ENCODE measurements at regions not wholly inside any gene's neighbourhood (a gene's known extent, or its start where the extent isn't known, plus 50 kb on each side); places are given as distances from the start of the nearest gene placed in this dataset.

DNA sequence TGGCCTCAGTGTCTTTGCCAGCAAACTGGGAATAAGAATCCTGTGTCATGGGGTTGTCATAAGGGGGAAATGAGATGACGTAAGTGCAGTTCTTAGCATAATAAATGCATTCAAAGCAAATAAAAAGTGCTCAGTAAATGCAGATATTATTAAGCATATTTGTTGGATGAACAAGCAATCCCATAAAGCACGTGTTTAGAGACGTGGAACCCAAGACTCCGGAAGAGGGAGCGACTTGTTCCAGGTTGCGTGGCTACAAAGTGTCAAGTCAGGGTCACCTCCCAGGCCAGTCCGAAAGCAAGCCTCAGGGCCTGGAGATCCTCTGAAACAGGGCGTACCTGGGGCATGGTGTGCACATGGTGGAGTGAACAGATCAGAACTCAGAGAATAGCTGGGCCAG lies 58.0 kb upstream of the LAPTM5 start:
- H3K4me2 ChIP-seq (ENCODE audit: control insufficient read depth, insufficient read depth) = no peak overlapping the region
- TF ChIP-seq ZSCAN29 (IDR thresholded peaks at IDR 0.05) (no peak), BCL11A (IDR thresholded peaks at IDR 0.05; ENCODE audit: low read depth, low read length) (no peak), ZNF217 (IDR thresholded peaks at IDR 0.05) (no peak)
- BruUV-seq (replicated peaks) = no TSS peak
- no peaks in the 10 kb centered on the region for H3K36me3 ChIP-seq (ENCODE audit: control insufficient read depth in 2 of 2, insufficient read depth in 2 of 2, low read length in 1 of 2)
- H2AFZ ChIP-seq (ENCODE audit: control insufficient read depth, low read depth, low read length) = no peak overlapping the region
- DNase-seq (ENCODE audit: low read depth, low spot score) (no peak), ATAC-seq (no peak), FAIRE-seq (no peak)
- ChIA-PET RAD21 (ENCODE audit: unreplicated experiment) (interaction anchor here (1.1 kb wide), 1 partner anchor 96 kb away, joined by 4 read pairs; no protein-coding TSS in a partner anchor), SMC1A (ENCODE audit: uncharacterized antibody, unreplicated experiment) (interaction anchor here (1.5 to 1.9 kb wide), 2 partner anchors 11 to 14 kb away, joined by 5 to 6 read pairs; no protein-coding TSS in a partner anchor), CTCF (interaction anchor here (2.0 kb wide), 1 partner anchor 14 kb away, joined by 8 read pairs; no protein-coding TSS in a partner anchor), POLR2A (no interaction called here)
- peaks cover 13 to 17% of the 10 kb centered on the region in 2 experiments for H3K27me3 ChIP-seq (replicated peaks in 1 of 2; ENCODE audit: control insufficient read depth in 2 of 2, insufficient read depth in 2 of 2, low read length in 1 of 2)
- no peak overlapping the region for H3K4me3 ChIP-seq
- no peak overlapping the region for H3K27ac ChIP-seq (ENCODE audit: control insufficient read depth, insufficient read depth)
- no peaks in the 10 kb centered on the region for H4K20me1 ChIP-seq (ENCODE audit: control insufficient read depth, insufficient read depth)
- no peak overlapping the region for H3K9ac ChIP-seq (ENCODE audit: control insufficient read depth, insufficient read depth, low read length)
- no peaks in the 10 kb centered on the region for H3K79me2 ChIP-seq (ENCODE audit: control insufficient read depth, insufficient read depth, low read length)
- intact Hi-C loops (cut with micrococcal nuclease; ENCODE audit: unreplicated experiment) = no loop called here
- no peaks in the 10 kb centered on the region for H3K9me3 ChIP-seq (replicated peaks; ENCODE audit: control insufficient read depth, insufficient read depth, low read length)
- H3K4me1 ChIP-seq (ENCODE audit: control insufficient read depth, insufficient read depth, low read length) = no peaks in the 10 kb centered on the region
- in situ Hi-C loops (cut with MboI) = no loop called here
- 48% methylated on average over 8 of the region's 8 CpGs for WGBS (ENCODE audit: insufficient coverage, insufficient replicate concordance, low lambda C conversion rate, missing lambda C conversion rate)

DNA sequence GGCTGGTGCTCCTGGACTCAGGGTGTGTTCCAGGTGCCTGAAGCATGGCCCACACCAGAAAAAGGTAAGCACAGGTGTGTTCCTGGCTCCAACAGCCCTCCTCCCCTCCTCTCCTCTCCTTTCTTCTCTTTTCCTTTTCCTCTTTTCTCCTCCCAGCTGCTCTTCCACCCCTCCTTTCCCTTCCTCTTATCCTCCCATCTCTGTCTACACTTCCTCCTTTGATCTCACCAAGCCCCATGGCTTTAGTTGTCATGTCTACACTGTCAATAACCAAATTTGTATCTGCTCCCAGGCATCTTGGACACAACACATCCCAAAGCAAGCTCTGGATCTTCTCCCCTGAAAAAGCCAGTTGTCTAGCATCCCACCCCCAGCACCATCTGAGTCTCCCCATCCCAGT lies 56.7 kb upstream of the LAPTM5 start:
- ATAC-seq (no peak), DNase-seq (ENCODE audit: low read depth, low spot score) (no peak), FAIRE-seq (no peak)
- CTCF ChIA-PET = interaction anchor here (0.6 to 2.6 kb wide), 4 partner anchors 13 to 115 kb away, joined by 3 to 7 read pairs (median 4); no protein-coding TSS in a partner anchor
- no peak overlapping the region for H2AFZ ChIP-seq (ENCODE audit: control insufficient read depth, low read depth, low read length)
- SMC1A ChIA-PET (ENCODE audit: uncharacterized antibody, unreplicated experiment) = interaction anchor here (0.7 to 1.2 kb wide), 2 partner anchors 12 to 119 kb away, joined by 3 read pairs; no protein-coding TSS in a partner anchor
- no peak overlapping the region for H3K4me2 ChIP-seq (ENCODE audit: control insufficient read depth, insufficient read depth)
- BruUV-seq (replicated peaks) = no TSS peak
- POLR2A ChIA-PET = no interaction called here
- no peak overlapping the region for H3K27ac ChIP-seq (ENCODE audit: control insufficient read depth, insufficient read depth)
- in situ Hi-C loops (cut with MboI) (no loop called here), intact Hi-C loops (cut with micrococcal nuclease; ENCODE audit: unreplicated experiment) (no loop called here)
- no peaks in the 10 kb centered on the region for H3K36me3 ChIP-seq (ENCODE audit: control insufficient read depth in 2 of 2, insufficient read depth in 2 of 2, low read length in 1 of 2)
- no peaks in the 10 kb centered on the region for H3K79me2 ChIP-seq (ENCODE audit: control insufficient read depth, insufficient read depth, low read length)
- H3K27me3 ChIP-seq (replicated peaks in 1 of 2; ENCODE audit: control insufficient read depth in 2 of 2, insufficient read depth in 2 of 2, low read length in 1 of 2) = peaks cover 20 to 22% of the 10 kb centered on the region in 2 experiments
- H3K9me3 ChIP-seq (replicated peaks; ENCODE audit: control insufficient read depth, insufficient read depth, low read length) = no peaks in the 10 kb centered on the region
- no peaks in the 10 kb centered on the region for H3K4me1 ChIP-seq (ENCODE audit: control insufficient read depth, insufficient read depth, low read length)
- no peaks in the 10 kb centered on the region for H4K20me1 ChIP-seq (ENCODE audit: control insufficient read depth, insufficient read depth)
- H3K9ac ChIP-seq (ENCODE audit: control insufficient read depth, insufficient read depth, low read length) = no peak overlapping the region
- RAD21 ChIA-PET (ENCODE audit: unreplicated experiment) = interaction anchor here (0.8 to 1.1 kb wide), 2 partner anchors 97 to 977 kb away, joined by 4 read pairs; no protein-coding TSS in a partner anchor
- no peak overlapping the region for H3K4me3 ChIP-seq
- no peak for TF ChIP-seq CHD4 (IDR thresholded peaks at IDR 0.05)
- no peak for TF ChIP-seq TAF1 (IDR thresholded peaks at IDR 0.05; ENCODE audit: borderline replicate concordance, low read depth, low read length)
- TF ChIP-seq YBX1 (IDR thresholded peaks at IDR 0.05) = no peak
- no peak for TF ChIP-seq NR2C1 (IDR thresholded peaks at IDR 0.05)
- TF ChIP-seq, protein P1, sequence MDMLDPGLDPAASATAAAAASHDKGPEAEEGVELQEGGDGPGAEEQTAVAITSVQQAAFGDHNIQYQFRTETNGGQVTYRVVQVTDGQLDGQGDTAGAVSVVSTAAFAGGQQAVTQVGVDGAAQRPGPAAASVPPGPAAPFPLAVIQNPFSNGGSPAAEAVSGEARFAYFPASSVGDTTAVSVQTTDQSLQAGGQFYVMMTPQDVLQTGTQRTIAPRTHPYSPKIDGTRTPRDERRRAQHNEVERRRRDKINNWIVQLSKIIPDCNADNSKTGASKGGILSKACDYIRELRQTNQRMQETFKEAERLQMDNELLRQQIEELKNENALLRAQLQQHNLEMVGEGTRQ (IDR thresholded peaks at IDR 0.05; ENCODE audit: borderline replicate concordance, low read depth, low read length) = no peak
- TF ChIP-seq, protein P2, sequence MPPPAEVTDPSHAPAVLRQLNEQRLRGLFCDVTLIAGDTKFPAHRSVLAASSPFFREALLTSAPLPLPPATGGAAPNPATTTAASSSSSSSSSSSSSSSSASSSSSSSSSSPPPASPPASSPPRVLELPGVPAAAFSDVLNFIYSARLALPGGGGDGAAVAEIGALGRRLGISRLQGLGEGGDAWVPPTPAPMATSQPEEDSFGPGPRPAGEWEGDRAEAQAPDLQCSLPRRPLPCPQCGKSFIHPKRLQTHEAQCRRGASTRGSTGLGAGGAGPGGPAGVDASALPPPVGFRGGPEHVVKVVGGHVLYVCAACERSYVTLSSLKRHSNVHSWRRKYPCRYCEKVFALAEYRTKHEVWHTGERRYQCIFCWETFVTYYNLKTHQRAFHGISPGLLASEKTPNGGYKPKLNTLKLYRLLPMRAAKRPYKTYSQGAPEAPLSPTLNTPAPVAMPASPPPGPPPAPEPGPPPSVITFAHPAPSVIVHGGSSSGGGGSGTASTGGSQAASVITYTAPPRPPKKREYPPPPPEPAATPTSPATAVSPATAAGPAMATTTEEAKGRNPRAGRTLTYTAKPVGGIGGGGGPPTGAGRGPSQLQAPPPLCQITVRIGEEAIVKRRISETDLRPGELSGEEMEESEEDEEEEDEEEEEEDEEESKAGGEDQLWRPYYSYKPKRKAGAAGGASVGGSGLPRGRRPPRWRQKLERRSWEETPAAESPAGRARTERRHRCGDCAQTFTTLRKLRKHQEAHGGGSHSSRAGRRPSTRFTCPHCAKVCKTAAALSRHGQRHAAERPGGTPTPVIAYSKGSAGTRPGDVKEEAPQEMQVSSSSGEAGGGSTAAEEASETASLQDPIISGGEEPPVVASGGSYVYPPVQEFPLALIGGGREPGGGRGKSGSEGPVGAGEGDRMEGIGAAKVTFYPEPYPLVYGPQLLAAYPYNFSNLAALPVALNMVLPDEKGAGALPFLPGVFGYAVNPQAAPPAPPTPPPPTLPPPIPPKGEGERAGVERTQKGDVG (CRISPR knock-in tag; IDR thresholded peaks at IDR 0.05) = no peak
- no peak for TF ChIP-seq LARP7 (IDR thresholded peaks at IDR 0.05)
- TF ChIP-seq, protein P3, sequence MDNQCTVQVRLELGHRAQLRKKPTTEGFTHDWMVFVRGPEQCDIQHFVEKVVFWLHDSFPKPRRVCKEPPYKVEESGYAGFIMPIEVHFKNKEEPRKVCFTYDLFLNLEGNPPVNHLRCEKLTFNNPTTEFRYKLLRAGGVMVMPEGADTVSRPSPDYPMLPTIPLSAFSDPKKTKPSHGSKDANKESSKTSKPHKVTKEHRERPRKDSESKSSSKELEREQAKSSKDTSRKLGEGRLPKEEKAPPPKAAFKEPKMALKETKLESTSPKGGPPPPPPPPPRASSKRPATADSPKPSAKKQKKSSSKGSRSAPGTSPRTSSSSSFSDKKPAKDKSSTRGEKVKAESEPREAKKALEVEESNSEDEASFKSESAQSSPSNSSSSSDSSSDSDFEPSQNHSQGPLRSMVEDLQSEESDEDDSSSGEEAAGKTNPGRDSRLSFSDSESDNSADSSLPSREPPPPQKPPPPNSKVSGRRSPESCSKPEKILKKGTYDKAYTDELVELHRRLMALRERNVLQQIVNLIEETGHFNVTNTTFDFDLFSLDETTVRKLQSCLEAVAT (IDR thresholded peaks at IDR 0.05) = no peak
- no peak for TF ChIP-seq MTA3 (IDR thresholded peaks at IDR 0.05; ENCODE audit: borderline replicate concordance, low read length)
- TF ChIP-seq NBN (IDR thresholded peaks at IDR 0.05) = no peak
- no peak for TF ChIP-seq POLR2AphosphoS5 (IDR thresholded peaks at IDR 0.05; ENCODE audit: low read length)

Data from GM12878 (cell line).